Cardiac septum (tissue), 1 donor: ENCODE measurements at regions not wholly inside any gene's neighbourhood (a gene's known extent, or its start where the extent isn't known, plus 50 kb on each side); places are given as distances from the start of the nearest gene placed in this dataset.
"Not testable (repeated sequence)": the region's sequence is repeated elsewhere in the genome, so short reads cannot be mapped to it uniquely, and the experiment has no call there.

Experiments used
- DNase-seq: peaks from one replicate; pipeline ENCODE4 v3.0.0-alpha.2; 2020; ENCODE audit warnings: low spot score
- intact Hi-C: fragments of 100-400 bp; cut with DNase I; formaldehyde crosslinking; loops from one replicate; pipeline ENCODE4 v1.14.0; 2022
- donor health status: DM: no; HTN: no; CAD: no.

- intact Hi-C loops, result no loop called here
- DNase-seq, result no peak
These were observed 545.6 kb downstream of the C6orf118 start for GRCh38 chr6:164763788-164764187.

GRCh38 chr6:164757451-164757850 is 552.0 kb downstream of the C6orf118 start:
- no peak for DNase-seq
- intact Hi-C loops, result no loop called here

- intact Hi-C loops, result no loop called here
- DNase-seq, result no peak
These were observed 552.7 kb downstream of the C6orf118 start for GRCh38 chr6:164756723-164757122.

- no peak for DNase-seq
- intact Hi-C loops, result no loop called here
These were observed 553.3 kb downstream of the C6orf118 start for GRCh38 chr6:164756142-164756541.

GRCh38 chr6:164753517-164753916 is 555.9 kb downstream of the C6orf118 start:
- intact Hi-C loops, result no loop called here
- DNase-seq, result no peak

GRCh38 chr6:164751395-164751794 is 558.0 kb downstream of the C6orf118 start:
- DNase-seq, result no peak
- intact Hi-C loops, result no loop called here

GRCh38 chr6:164750128-164750527 is 559.3 kb downstream of the C6orf118 start:
- intact Hi-C loops, result no loop called here
- no peak for DNase-seq

- intact Hi-C loops, result no loop called here
- no peak for DNase-seq
These were observed 560.0 kb downstream of the C6orf118 start for GRCh38 chr6:164749221-164750064.

- DNase-seq, result no peak
- intact Hi-C loops, result no loop called here
These were observed 565.1 kb downstream of the C6orf118 start for GRCh38 chr6:164744301-164744700.

GRCh38 chr6:164741938-164742451 is 567.4 kb downstream of the C6orf118 start:
- no peak for DNase-seq
- intact Hi-C loops, result no loop called here

GRCh38 chr6:164736090-164736489 is 573.3 kb downstream of the C6orf118 start:
- intact Hi-C loops, DNase-seq: not testable (repeated sequence)

GRCh38 chr6:164731539-164731938 is 577.9 kb downstream of the C6orf118 start:
- DNase-seq, result no peak
- intact Hi-C loops, result no loop called here

- no peak for DNase-seq
- intact Hi-C loops, result no loop called here
These were observed 587.9 kb downstream of the C6orf118 start for GRCh38 chr6:164721460-164721859.

GRCh38 chr6:164700497-164700896 is 608.9 kb downstream of the C6orf118 start:
- no peak for DNase-seq
- intact Hi-C loops, result no loop called here

- DNase-seq, result no peak
- intact Hi-C loops, result no loop called here
These were observed 613.5 kb downstream of the C6orf118 start for GRCh38 chr6:164695896-164696295.

GRCh38 chr6:164694386-164694785 is 615.0 kb downstream of the C6orf118 start:
- no peak for DNase-seq
- intact Hi-C loops, result no loop called here

- no peak for DNase-seq
- intact Hi-C loops, result no loop called here
These were observed 615.5 kb downstream of the C6orf118 start for GRCh38 chr6:164693944-164694343.

GRCh38 chr6:164692772-164693510 is 616.5 kb downstream of the C6orf118 start:
- intact Hi-C loops, result no loop called here
- no peak for DNase-seq

GRCh38 chr6:164690702-164691500 is 618.5 kb downstream of the C6orf118 start:
- intact Hi-C loops, result no loop called here
- DNase-seq, result no peak

- intact Hi-C loops, result no loop called here
- DNase-seq, result no peak
These were observed 619.2 kb downstream of the C6orf118 start for GRCh38 chr6:164690241-164690640.
